ENCODE measurements at regions not wholly inside any gene's neighbourhood (a gene's known extent, or its start where the extent isn't known, plus 50 kb on each side); places are given as distances from the start of the nearest gene placed in this dataset.

DNA sequence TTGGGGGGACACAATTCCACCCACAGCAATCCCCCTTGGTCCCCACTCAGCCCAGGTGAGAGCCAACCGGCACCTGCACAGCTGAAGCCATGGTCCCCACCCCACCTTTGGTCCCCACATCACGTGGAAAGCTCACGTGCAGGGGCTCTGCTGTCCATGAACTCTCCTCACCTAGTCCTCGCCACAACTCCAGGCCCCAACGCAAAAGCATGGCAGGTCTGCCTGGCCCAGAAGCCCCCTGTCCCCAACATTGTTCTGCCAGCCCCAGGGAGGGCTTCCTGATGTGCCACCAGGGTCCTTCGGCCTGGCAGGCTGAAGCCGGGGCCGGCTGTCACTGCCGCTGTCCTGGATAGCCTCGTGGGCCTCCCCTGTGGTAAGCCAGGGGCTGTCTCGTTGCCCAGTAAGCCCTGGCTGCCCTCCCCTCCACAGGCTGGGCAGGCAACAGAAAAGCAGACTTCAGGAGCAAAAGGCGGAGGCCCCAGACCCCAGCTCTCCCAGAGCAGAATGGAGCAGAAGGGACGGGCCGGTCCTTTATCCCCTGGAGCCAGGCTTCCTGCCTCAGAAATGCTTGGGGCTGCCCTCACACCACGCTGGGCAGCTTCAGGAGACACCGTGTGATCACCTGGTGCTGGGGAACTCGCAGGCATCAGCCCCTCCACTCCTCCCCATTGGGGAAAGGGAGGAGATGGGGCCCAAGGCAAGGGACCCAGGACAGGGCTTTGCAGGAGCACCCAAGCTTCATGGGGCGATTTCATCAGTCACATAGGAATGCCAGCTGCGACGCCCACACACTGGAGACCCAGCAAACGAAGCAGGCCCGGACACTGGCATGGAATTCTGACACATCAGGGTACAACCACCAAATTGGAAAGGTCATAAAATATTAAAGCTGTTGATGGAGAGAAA lies 103.7 kb downstream of the ADRA2C start:
- Histone ChIP-seq H3K4me1 (ENCODE audit: control insufficient read depth, insufficient read depth, low read length, poor library complexity, severe bottlenecking) (no peaks in the 10 kb centered on the region), H3K27ac (ENCODE audit: low read depth, low read length, severe bottlenecking) (no peak overlapping the region), H3K36me3 (ENCODE audit: control insufficient read depth, insufficient read depth, low read length) (no peaks in the 10 kb centered on the region), H3K9me3 (ENCODE audit: control insufficient read depth, low read length) (no peaks in the 10 kb centered on the region), H3K4me3 (ENCODE audit: extremely low read depth, insufficient read depth, low read length, poor library complexity, severe bottlenecking) (no peak overlapping the region)
- 87 to 90% methylated on average over 12 to 16 of the region's 22 CpGs for WGBS, 2 experiments (ENCODE audit: insufficient coverage in 2 of 2)

DNA sequence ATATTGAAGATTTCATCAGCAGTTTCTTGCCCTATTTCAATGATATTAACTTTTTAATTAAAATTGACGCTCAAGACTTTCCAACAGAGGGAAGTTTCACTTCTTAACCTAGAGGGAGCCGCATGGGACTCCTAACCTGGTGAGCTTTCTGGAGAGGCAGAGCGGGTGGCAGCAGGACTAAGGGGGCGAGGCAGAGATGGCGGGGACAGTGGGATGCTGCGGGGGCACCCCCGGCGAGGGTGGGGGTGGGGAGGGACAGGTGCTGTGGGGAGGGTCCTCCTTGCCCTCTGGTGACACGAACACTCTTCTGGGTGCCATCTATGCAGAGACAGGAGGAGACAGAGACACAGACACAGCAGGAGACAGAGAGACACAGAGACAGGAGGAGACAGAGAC lies 104.4 kb downstream of the ADRA2C start:
- Histone ChIP-seq H3K27ac (ENCODE audit: low read depth, low read length, severe bottlenecking) (no peak overlapping the region), H3K9me3 (ENCODE audit: control insufficient read depth, low read length) (no peaks in the 10 kb centered on the region), H3K4me1 (ENCODE audit: control insufficient read depth, insufficient read depth, low read length, poor library complexity, severe bottlenecking) (no peaks in the 10 kb centered on the region), H3K4me3 (ENCODE audit: extremely low read depth, insufficient read depth, low read length, poor library complexity, severe bottlenecking) (no peak overlapping the region), H3K36me3 (ENCODE audit: control insufficient read depth, insufficient read depth, low read length) (no peaks in the 10 kb centered on the region)
- WGBS, 2 experiments (ENCODE audit: insufficient coverage in 2 of 2) = 80 to 86% methylated on average over 1 to 3 of the region's 9 CpGs

DNA sequence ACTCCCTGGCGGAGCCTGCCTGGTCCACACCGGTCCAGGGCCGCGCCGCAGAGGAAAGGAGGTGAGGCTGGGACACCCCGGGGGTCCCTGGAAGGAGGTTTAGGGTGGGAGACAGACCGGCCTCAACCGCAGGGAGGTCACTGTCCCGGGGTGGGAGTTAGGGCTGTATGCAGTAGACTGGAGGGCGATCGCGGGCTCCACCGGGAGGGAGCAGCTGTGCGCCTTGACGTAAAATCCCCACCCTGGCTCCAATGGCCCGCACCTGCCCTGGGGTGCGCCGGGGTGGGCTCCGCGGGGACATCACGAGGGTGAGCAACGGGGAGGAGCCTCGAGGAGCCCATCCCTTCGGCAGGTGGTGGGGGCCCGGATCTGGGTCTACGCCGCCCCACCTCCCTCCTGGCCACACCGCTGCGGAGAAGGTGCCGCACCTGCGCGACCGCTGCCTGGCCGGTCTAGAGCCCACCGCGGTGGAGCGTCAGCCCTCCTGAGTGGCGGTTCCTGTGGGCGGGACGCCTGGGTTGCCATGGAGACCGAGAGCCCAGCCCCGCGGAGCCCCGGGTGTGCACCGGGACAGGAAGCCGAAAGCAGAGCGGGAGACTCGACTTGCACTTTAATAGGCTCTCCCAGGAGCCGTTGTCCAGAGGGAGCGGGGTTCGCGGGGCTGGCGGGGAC lies 105.1 kb downstream of the ADRA2C start:
- WGBS, 2 experiments (ENCODE audit: insufficient coverage in 2 of 2) = 11 to 12% methylated on average over 37 to 42 of the region's 53 CpGs
- Histone ChIP-seq H3K4me1 (ENCODE audit: control insufficient read depth, insufficient read depth, low read length, poor library complexity, severe bottlenecking) (no peaks in the 10 kb centered on the region), H3K4me3 (ENCODE audit: extremely low read depth, insufficient read depth, low read length, poor library complexity, severe bottlenecking) (peak overlapping the region; percentile 26), H3K36me3 (ENCODE audit: control insufficient read depth, insufficient read depth, low read length) (no peaks in the 10 kb centered on the region), H3K9me3 (ENCODE audit: control insufficient read depth, low read length) (no peaks in the 10 kb centered on the region), H3K27ac (ENCODE audit: low read depth, low read length, severe bottlenecking) (no peak overlapping the region)

DNA sequence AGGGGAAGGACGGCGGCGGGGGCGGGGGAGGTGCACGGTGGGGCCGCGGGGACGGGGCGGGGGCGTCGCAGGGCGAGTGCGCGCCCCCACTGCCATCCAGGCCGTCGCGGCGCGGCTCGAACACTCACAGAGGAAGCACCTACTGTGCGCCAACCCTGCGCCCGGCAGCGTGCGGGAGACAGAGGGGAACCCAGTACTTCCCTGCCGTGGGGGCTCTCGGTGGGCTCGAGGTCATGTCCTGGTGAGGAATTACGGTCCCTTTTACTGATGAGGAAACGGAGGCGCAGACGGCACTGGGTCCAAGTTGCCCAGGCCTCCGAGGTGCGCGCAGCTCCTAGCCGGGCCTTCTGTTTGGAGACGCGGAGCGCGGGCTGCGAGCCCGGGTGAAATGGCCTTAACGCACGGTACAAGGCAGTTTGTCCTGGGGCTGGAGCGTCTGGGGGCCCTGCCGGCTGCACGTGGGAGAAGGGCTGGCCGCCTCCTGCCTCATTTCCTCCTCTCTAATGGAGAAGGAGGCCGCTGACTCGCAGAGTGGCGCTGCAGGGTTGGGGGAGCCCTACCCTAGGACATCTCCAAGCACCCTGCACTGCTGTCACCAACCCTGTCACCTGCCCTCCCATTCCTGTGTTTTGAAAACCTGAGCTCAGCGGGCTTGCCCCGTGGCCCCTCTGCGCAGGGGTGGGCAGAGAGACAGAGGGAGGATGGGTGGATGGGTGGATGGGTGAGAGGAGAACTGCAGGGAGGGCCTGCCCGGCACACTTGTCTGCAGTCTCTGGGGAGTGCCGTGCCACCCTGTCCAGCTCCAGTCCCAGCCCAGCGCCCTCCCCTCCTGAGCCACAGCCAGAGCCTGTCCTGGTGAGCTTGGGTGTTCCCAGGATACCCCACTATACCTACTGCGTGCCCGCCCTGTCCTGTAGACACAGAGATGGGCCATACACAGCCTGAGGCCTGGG lies 106.0 kb downstream of the ADRA2C start:
- H3K4me1 ChIP-seq (ENCODE audit: control insufficient read depth, insufficient read depth, low read length, poor library complexity, severe bottlenecking) = no peaks in the 10 kb centered on the region
- no peaks in the 10 kb centered on the region for H3K9me3 ChIP-seq (ENCODE audit: control insufficient read depth, low read length)
- H3K4me3 ChIP-seq (ENCODE audit: extremely low read depth, insufficient read depth, low read length, poor library complexity, severe bottlenecking) = peak overlapping the region; percentile 11
- WGBS, 2 experiments (ENCODE audit: insufficient coverage in 2 of 2) = 20 to 22% methylated on average over 38 to 43 of the region's 59 CpGs
- no peak overlapping the region for H3K27ac ChIP-seq (ENCODE audit: low read depth, low read length, severe bottlenecking)
- H3K36me3 ChIP-seq (ENCODE audit: control insufficient read depth, insufficient read depth, low read length) = no peaks in the 10 kb centered on the region

DNA sequence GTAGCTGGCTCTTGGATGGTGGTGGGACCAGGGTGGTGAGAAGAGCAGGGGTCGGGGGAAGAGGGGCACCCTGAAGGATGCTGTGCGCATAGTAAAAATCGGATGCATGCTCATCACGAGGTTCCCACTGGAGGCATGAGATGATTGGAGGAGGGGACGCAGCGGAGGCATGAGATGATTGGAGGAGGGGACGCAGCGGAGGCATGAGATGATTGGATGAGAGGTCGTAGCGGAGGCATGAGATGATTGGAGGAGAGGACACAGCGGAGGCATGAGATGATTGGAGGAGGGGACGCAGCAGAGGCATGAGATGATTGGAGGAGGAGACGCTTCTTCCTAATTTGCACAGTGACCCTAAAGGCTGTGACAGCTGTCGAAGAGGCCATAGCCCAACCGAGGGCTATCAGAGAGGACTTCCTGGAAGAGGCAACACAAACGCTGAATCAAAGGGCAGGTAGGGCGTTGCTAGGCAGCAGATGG lies 106.7 kb downstream of the ADRA2C start:
- no peak overlapping the region for H3K4me3 ChIP-seq (ENCODE audit: extremely low read depth, insufficient read depth, low read length, poor library complexity, severe bottlenecking)
- no peaks in the 10 kb centered on the region for H3K9me3 ChIP-seq (ENCODE audit: control insufficient read depth, low read length)
- no peak overlapping the region for H3K27ac ChIP-seq (ENCODE audit: low read depth, low read length, severe bottlenecking)
- H3K36me3 ChIP-seq (ENCODE audit: control insufficient read depth, insufficient read depth, low read length) = no peaks in the 10 kb centered on the region
- WGBS, 2 experiments (ENCODE audit: insufficient coverage in 2 of 2) = 83 to 90% methylated on average over 16 to 17 of the region's 17 CpGs
- H3K4me1 ChIP-seq (ENCODE audit: control insufficient read depth, insufficient read depth, low read length, poor library complexity, severe bottlenecking) = no peaks in the 10 kb centered on the region

DNA sequence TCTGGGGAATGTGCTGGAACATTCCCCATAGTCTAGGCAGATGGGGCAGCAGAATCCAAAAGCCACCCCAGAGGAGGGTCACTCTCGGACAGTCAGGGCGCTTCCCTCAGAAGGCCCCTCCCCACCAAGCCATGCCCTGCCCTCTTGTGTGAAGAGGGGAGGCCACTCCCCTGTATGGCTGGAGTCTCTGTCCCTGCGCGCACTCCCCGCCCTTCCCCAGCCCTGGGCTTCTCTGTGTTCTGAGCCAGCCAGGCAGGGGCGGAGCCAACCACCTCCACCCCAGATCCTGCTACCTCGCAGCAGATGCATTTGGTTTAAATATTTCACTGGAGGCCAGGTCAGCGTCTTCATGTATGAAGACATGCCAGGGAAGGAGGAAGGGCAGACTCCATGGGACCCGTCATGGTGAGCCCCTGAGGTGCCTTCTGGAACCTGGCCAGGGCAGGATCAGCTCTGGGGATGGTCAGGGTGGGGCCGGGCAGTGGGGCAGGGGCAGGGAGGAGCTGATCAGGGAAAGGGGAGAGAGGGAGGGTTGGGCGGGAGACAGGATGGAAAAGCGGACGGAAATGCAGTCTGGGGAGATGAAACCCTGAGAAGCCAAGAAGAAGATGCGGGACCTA lies 107.3 kb downstream of the ADRA2C start:
- Histone ChIP-seq H3K4me1 (ENCODE audit: control insufficient read depth, insufficient read depth, low read length, poor library complexity, severe bottlenecking) (no peaks in the 10 kb centered on the region), H3K36me3 (ENCODE audit: control insufficient read depth, insufficient read depth, low read length) (no peaks in the 10 kb centered on the region), H3K9me3 (ENCODE audit: control insufficient read depth, low read length) (no peaks in the 10 kb centered on the region), H3K4me3 (ENCODE audit: extremely low read depth, insufficient read depth, low read length, poor library complexity, severe bottlenecking) (no peak overlapping the region), H3K27ac (ENCODE audit: low read depth, low read length, severe bottlenecking) (no peak overlapping the region)
- WGBS, 2 experiments (ENCODE audit: insufficient coverage in 2 of 2) = 65 to 69% methylated on average over 4 to 13 of the region's 14 CpGs

DNA sequence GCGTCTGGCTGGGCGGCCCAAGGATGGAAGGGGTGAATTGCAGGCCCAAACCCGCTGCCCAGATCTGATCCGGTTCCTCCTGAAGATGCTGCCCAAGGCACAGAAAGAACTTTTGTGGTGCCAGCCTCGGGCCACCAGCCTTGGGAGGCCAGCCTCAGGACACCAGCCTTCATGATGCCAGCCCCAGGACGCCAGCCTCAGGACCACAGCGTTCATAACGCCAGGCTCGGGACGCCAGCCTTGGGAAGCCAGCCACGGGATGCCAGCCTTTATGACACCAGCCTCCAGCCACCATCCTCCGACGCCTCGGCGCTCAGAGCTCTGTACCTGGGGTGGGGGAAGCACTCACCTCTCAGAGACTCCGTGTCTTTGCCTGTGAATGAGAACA lies 107.8 kb downstream of the ADRA2C start:
- H3K27ac ChIP-seq (ENCODE audit: low read depth, low read length, severe bottlenecking) = no peak overlapping the region
- H3K9me3 ChIP-seq (ENCODE audit: control insufficient read depth, low read length) = no peaks in the 10 kb centered on the region
- no peaks in the 10 kb centered on the region for H3K4me1 ChIP-seq (ENCODE audit: control insufficient read depth, insufficient read depth, low read length, poor library complexity, severe bottlenecking)
- no peaks in the 10 kb centered on the region for H3K36me3 ChIP-seq (ENCODE audit: control insufficient read depth, insufficient read depth, low read length)
- H3K4me3 ChIP-seq (ENCODE audit: extremely low read depth, insufficient read depth, low read length, poor library complexity, severe bottlenecking) = no peak overlapping the region
- WGBS, 2 experiments (ENCODE audit: insufficient coverage in 2 of 2) = 92 to 97% methylated on average over 5 to 15 of the region's 16 CpGs

DNA sequence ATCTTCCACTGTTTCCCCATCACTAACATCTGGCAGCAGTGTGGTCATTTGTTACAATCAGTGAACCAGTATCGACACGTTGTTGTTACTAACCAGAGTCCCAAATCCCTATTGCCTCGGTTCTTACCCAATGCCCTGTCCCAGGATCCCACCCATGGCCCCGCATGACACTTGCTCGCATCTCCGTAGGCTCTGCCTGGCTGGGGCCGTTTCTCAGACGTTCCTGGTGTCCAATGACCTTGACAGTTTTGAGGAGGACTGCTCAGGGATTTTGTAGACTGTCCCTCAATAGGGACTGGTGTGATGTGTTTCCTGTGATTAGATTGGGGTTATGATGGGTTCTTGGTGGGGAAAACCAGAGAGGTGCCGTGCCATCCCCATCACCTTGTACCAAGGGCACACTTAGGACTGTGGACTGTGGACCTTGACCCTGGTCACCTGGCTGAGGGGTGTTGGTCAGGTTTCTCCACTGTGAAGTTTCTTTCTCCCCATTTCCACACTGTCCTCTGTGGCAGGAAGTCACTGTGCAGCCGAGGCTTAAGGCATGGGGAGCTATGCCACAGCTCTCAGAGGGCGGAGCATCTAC lies 108.4 kb downstream of the ADRA2C start:
- H3K4me3 ChIP-seq (ENCODE audit: extremely low read depth, insufficient read depth, low read length, poor library complexity, severe bottlenecking) = no peak overlapping the region
- H3K36me3 ChIP-seq (ENCODE audit: control insufficient read depth, insufficient read depth, low read length) = no peaks in the 10 kb centered on the region
- H3K27ac ChIP-seq (ENCODE audit: low read depth, low read length, severe bottlenecking) = no peak overlapping the region
- H3K4me1 ChIP-seq (ENCODE audit: control insufficient read depth, insufficient read depth, low read length, poor library complexity, severe bottlenecking) = no peaks in the 10 kb centered on the region
- 88 to 98% methylated on average over 9 to 10 of the region's 11 CpGs for WGBS, 2 experiments (ENCODE audit: insufficient coverage in 2 of 2)
- no peaks in the 10 kb centered on the region for H3K9me3 ChIP-seq (ENCODE audit: control insufficient read depth, low read length)

DNA sequence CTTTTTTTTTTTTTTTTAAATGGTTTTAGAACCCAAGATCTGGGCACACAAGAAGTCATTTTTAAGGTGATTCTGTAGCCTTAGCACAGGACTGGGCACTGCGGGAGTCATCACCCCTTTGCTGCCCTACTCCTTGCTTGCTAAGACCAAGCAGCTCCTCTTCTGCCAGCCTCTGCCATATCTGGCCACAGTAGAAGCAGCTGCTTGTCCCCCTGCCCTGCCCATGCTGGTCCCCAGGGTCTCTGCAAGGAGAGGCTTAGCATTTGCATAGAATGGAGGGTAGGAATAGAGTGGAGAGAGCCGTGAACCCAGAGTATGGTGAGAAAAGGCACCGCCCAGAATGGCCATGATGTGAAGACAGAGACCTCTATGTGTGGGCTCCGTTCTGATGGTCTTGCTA lies 109.3 kb downstream of the ADRA2C start:
- H3K27ac ChIP-seq (ENCODE audit: low read depth, low read length, severe bottlenecking) = no peak overlapping the region
- no peaks in the 10 kb centered on the region for H3K36me3 ChIP-seq (ENCODE audit: control insufficient read depth, insufficient read depth, low read length)
- H3K4me1 ChIP-seq (ENCODE audit: control insufficient read depth, insufficient read depth, low read length, poor library complexity, severe bottlenecking) = no peaks in the 10 kb centered on the region
- no peaks in the 10 kb centered on the region for H3K9me3 ChIP-seq (ENCODE audit: control insufficient read depth, low read length)
- no peak overlapping the region for H3K4me3 ChIP-seq (ENCODE audit: extremely low read depth, insufficient read depth, low read length, poor library complexity, severe bottlenecking)
- WGBS, 2 experiments (ENCODE audit: insufficient coverage in 2 of 2) = 88 to 89% methylated on average over 4 of the region's 4 CpGs
